ENCODE measurements at regions not wholly inside any gene's neighbourhood (a gene's known extent, or its start where the extent isn't known, plus 50 kb on each side); places are given as distances from the start of the nearest gene placed in this dataset.

DNA sequence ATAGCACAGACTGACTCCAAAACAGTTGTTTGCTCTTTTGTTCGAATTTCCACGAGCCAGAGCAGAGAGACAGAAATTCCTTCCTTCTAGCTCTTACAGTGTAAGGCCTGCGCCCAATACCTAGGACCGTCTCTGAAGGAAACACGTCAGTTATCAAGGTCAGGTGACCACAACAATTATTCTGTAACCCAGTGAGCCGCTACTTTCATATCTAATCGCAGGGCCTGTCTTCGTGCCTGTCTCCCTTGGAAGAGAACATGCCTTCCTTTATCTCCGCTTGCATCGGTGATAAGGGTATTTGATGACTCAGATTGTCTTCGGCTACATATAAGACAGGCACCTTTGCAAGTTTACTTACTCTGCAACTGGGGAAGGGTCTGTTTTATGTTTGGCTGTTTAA lies 288.0 kb downstream of the MAF start:
- H3K27me3 ChIP-seq (ENCODE audit: insufficient read depth, low read length): no peaks in the 10 kb centered on the region
- CTCF ChIA-PET: no interaction called here
- BruUV-seq (replicated peaks): no TSS peak

More for the DNA sequence above, 288.0 kb downstream of the MAF start:
- Histone ChIP-seq H3K9me3 (ENCODE audit: control insufficient read depth in 1 of 2, insufficient read depth in 1 of 2, low read depth in 1 of 2, low read length in 2 of 2) (peaks cover 19 to 36% of the 10 kb centered on the region in 2 experiments; a peak in 2 of 4 replicates), H3K79me2 (ENCODE audit: insufficient read depth, low read length) (no peaks in the 10 kb centered on the region), H3K4me3 (replicated peaks in 1 of 2; ENCODE audit: low read depth in 1 of 2, low read length in 2 of 2) (no peak overlapping the region), H3K9me2 (ENCODE audit: insufficient read depth) (no peaks in the 10 kb centered on the region), H3K36me3 (ENCODE audit: control insufficient read depth in 1 of 2, insufficient read depth in 2 of 2, low read length in 2 of 2) (no peaks in the 10 kb centered on the region), H3K4me1 (ENCODE audit: control insufficient read depth in 1 of 2, insufficient read depth in 2 of 2, low read length in 2 of 2) (no peaks in the 10 kb centered on the region), H4K20me1 (ENCODE audit: insufficient read depth) (no peaks in the 10 kb centered on the region), H3K27ac (ENCODE audit: low read depth, low read length) (no peak overlapping the region), H2AFZ (ENCODE audit: low read depth, low read length, poor library complexity, severe bottlenecking) (no peak overlapping the region), H3K9ac (ENCODE audit: low read length) (no peak overlapping the region), H3K4me2 (ENCODE audit: low read length) (no peak overlapping the region)
- ATAC-seq (no peak), DNase-seq (ENCODE audit: low read depth, low spot score) (no peak)
- intact Hi-C loops (cut with micrococcal nuclease): no loop called here
- ChIA-PET RAD21 (ENCODE audit: low non-redundant PET in 1 of 2, low total read pairs in 2 of 2, uncharacterized antibody in 2 of 2, unreplicated experiment in 2 of 2) (no interaction called here), POLR2A (no interaction called here)
- TF ChIP-seq SP1 (IDR thresholded peaks at IDR 0.05; ENCODE audit: low read depth): no peak
- no peak for TF ChIP-seq FOSL1 (IDR thresholded peaks at IDR 0.05; ENCODE audit: low read depth)
- TF ChIP-seq CEBPB (IDR thresholded peaks at IDR 0.05; ENCODE audit: low read depth): no peak
- TF ChIP-seq JUND (IDR thresholded peaks at IDR 0.05): no peak
- TF ChIP-seq ZFX (IDR thresholded peaks at IDR 0.05): no peak
- no peak for TF ChIP-seq CBX3 (IDR thresholded peaks at IDR 0.05; ENCODE audit: low read depth)
- no peak for TF ChIP-seq RAD21 (IDR thresholded peaks at IDR 0.05; ENCODE audit: low read depth)
- TF ChIP-seq ZNF274 (IDR thresholded peaks at IDR 0.05; ENCODE audit: low read depth, low read length): no peak
- TF ChIP-seq, protein P1, sequence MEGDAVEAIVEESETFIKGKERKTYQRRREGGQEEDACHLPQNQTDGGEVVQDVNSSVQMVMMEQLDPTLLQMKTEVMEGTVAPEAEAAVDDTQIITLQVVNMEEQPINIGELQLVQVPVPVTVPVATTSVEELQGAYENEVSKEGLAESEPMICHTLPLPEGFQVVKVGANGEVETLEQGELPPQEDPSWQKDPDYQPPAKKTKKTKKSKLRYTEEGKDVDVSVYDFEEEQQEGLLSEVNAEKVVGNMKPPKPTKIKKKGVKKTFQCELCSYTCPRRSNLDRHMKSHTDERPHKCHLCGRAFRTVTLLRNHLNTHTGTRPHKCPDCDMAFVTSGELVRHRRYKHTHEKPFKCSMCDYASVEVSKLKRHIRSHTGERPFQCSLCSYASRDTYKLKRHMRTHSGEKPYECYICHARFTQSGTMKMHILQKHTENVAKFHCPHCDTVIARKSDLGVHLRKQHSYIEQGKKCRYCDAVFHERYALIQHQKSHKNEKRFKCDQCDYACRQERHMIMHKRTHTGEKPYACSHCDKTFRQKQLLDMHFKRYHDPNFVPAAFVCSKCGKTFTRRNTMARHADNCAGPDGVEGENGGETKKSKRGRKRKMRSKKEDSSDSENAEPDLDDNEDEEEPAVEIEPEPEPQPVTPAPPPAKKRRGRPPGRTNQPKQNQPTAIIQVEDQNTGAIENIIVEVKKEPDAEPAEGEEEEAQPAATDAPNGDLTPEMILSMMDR (IDR thresholded peaks at IDR 0.05 in 2 of 3, conservative IDR thresholded peaks at IDR 0.05 in 1 of 3; ENCODE audit: borderline replicate concordance in 1 of 3, insufficient read depth in 1 of 3, low read depth in 2 of 3, low read length in 2 of 3): no peak
- TF ChIP-seq TCF7L2 (IDR thresholded peaks at IDR 0.05; ENCODE audit: borderline replicate concordance, extremely low read depth, insufficient read depth, insufficient read length): no peak
- TF ChIP-seq SRF (IDR thresholded peaks at IDR 0.05; ENCODE audit: low read depth): no peak
- no peak for TF ChIP-seq EGR1 (IDR thresholded peaks at IDR 0.05; ENCODE audit: low read depth)
- TF ChIP-seq SIN3A (IDR thresholded peaks at IDR 0.05; ENCODE audit: low read depth): no peak
- TF ChIP-seq, protein P2, sequence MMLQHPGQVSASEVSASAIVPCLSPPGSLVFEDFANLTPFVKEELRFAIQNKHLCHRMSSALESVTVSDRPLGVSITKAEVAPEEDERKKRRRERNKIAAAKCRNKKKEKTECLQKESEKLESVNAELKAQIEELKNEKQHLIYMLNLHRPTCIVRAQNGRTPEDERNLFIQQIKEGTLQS (IDR thresholded peaks at IDR 0.05): no peak
- no peak for TF ChIP-seq POLR2A (IDR thresholded peaks at IDR 0.05; ENCODE audit: borderline replicate concordance, extremely low read depth, insufficient read depth, insufficient read length)
